Loucy (cell line): ENCODE measurements at regions not wholly inside any gene's neighbourhood (a gene's known extent, or its start where the extent isn't known, plus 50 kb on each side); places are given as distances from the start of the nearest gene placed in this dataset.

Experiments
- H2AFZ ChIP-seq: fragments of 200-600 bp; sonication (generic); 2 replicates; pipeline ENCODE4 v1.6.0; 2016; ENCODE audit warnings: antibody characterized with exemption, mild to moderate bottlenecking, low read length, moderate library complexity
- H3F3A ChIP-seq: fragments of 200-600 bp; 2 replicates; pipeline ENCODE4 v1.6.0; 2016; ENCODE audit warnings: antibody characterized with exemption, low read depth, mild to moderate bottlenecking
- H3K27me3 ChIP-seq: fragments of 200-600 bp; sonication (generic); 2 replicates; pipeline ENCODE4 v1.6.1; 2014; ENCODE audit warnings: low read length, mild to moderate bottlenecking; ENCODE audit not compliant: insufficient read depth, poor library complexity, severe bottlenecking
- H3K36me3 ChIP-seq: fragments of 200-600 bp; sonication (generic); 2 replicates; pipeline ENCODE4 v1.6.1; 2016; ENCODE audit warnings: low read length; ENCODE audit not compliant: insufficient read depth
- H3K4me1 ChIP-seq: fragments of 200-600 bp; sonication (generic); 2 replicates; pipeline ENCODE4 v1.5.1; 2014; ENCODE audit warnings: low read length, mild to moderate bottlenecking; ENCODE audit not compliant: insufficient read depth, poor library complexity, severe bottlenecking
- H3K4me2 ChIP-seq: fragments of 200-600 bp; sonication (generic); 2 replicates; pipeline ENCODE4 v1.6.0; 2014; ENCODE audit warnings: antibody characterized with exemption, low read length, low read depth, mild to moderate bottlenecking; ENCODE audit not compliant: poor library complexity, severe bottlenecking
- H3K4me3 ChIP-seq: fragments of 200-600 bp; sonication (generic); 2 replicates; pipeline ENCODE4 v1.5.1; 2014; ENCODE audit warnings: low read length, mild to moderate bottlenecking, mixed read lengths; ENCODE audit not compliant: poor library complexity, severe bottlenecking
- H3K79me2 ChIP-seq: fragments of 200-600 bp; sonication (generic); 2 replicates; pipeline ENCODE4 v1.6.1; 2014; ENCODE audit warnings: low read length; ENCODE audit not compliant: insufficient read depth
- H3K9ac ChIP-seq: fragments of 200-600 bp; sonication (generic); 2 replicates; pipeline ENCODE4 v1.6.0; 2014; ENCODE audit warnings: mild to moderate bottlenecking, low read depth, low read length, moderate library complexity; ENCODE audit not compliant: poor library complexity, severe bottlenecking
- H3K9me2 ChIP-seq: fragments of 200-600 bp; sonication (generic); replicated peaks from 2 replicates; pipeline ENCODE4 v1.6.1; 2016; ENCODE audit warnings: low read depth, low read length, mixed read lengths
- H3K9me3 ChIP-seq: fragments of 200-600 bp; sonication (generic); 2 replicates; pipeline ENCODE4 v1.6.1; 2014; ENCODE audit warnings: mild to moderate bottlenecking, antibody characterized with exemption, low read length, low read depth; ENCODE audit not compliant: insufficient read depth
- H4K20me1 ChIP-seq: fragments of 200-600 bp; sonication (generic); 2 replicates; pipeline ENCODE4 v1.6.0; 2014; ENCODE audit warnings: antibody characterized with exemption, low read length, mild to moderate bottlenecking; ENCODE audit not compliant: insufficient read depth, poor library complexity, severe bottlenecking
- CTCF ChIP-seq: fragments of 200-600 bp; sonication (generic); conservative IDR thresholded peaks from 2 replicates; pipeline ENCODE4 v1.5.1; 2014; ENCODE audit warnings: mild to moderate bottlenecking, antibody characterized with exemption, low read length
- EZH2phosphoT487 ChIP-seq: fragments of 200-600 bp; IDR thresholded peaks from 2 replicates; pipeline ENCODE4 v1.6.1; 2018; ENCODE audit warnings: antibody characterized with exemption, mild to moderate bottlenecking, moderate library complexity, borderline replicate concordance

- Histone ChIP-seq H3K4me2 (no peak overlapping the region), H2AFZ (no peak overlapping the region), H3K79me2 (no peaks in the 10 kb centered on the region)
These were observed 784.6 kb upstream of the ALCAM start for GRCh38 chr3:104582092-104582491.

GRCh38 chr3:104584682-104585081 is 782.0 kb upstream of the ALCAM start:
- Histone ChIP-seq H3F3A (no peaks in the 10 kb centered on the region), H3K9me2 (no peaks in the 10 kb centered on the region; the same call in 1 of the 2 replicates), H3K79me2 (no peaks in the 10 kb centered on the region), H3K36me3 (no peaks in the 10 kb centered on the region), H2AFZ (no peak overlapping the region), H3K9ac (no peak overlapping the region), H3K4me3 (no peak overlapping the region), H3K4me1 (no peaks in the 10 kb centered on the region), H3K4me2 (no peak overlapping the region), H3K27me3 (no peaks in the 10 kb centered on the region), H4K20me1 (no peaks in the 10 kb centered on the region), H3K9me3 (no peaks in the 10 kb centered on the region)
- TF ChIP-seq CTCF, result no peak
- TF ChIP-seq EZH2phosphoT487, result no peak

More at GRCh38 chr3:104582092-104582491, 784.6 kb upstream of the ALCAM start:
- Histone ChIP-seq H3K4me3 (no peak overlapping the region), H3K36me3 (no peaks in the 10 kb centered on the region), H3K9me2 (no peaks in the 10 kb centered on the region; the same call in 1 of the 2 replicates), H3K9me3 (peaks cover 4% of the 10 kb centered on the region; the same call in 1 of the 2 replicates), H4K20me1 (no peaks in the 10 kb centered on the region), H3K4me1 (no peaks in the 10 kb centered on the region), H3F3A (no peaks in the 10 kb centered on the region), H3K9ac (no peak overlapping the region), H3K27me3 (no peaks in the 10 kb centered on the region)
- TF ChIP-seq CTCF, result no peak
- TF ChIP-seq EZH2phosphoT487, result no peak

- Histone ChIP-seq H3F3A (no peaks in the 10 kb centered on the region), H2AFZ (no peak overlapping the region), H3K9me3 (no peaks in the 10 kb centered on the region), H4K20me1 (no peaks in the 10 kb centered on the region), H3K4me1 (no peaks in the 10 kb centered on the region), H3K4me2 (no peak overlapping the region), H3K36me3 (no peaks in the 10 kb centered on the region), H3K4me3 (no peak overlapping the region), H3K9me2 (no peaks in the 10 kb centered on the region; the same call in 1 of the 2 replicates), H3K79me2 (no peaks in the 10 kb centered on the region), H3K27me3 (no peaks in the 10 kb centered on the region), H3K9ac (no peak overlapping the region)
- TF ChIP-seq CTCF (no peak), EZH2phosphoT487 (no peak)
These were observed 780.4 kb upstream of the ALCAM start for GRCh38 chr3:104586344-104586743.
